ENCODE measurements at regions not wholly inside any gene's neighbourhood (a gene's known extent, or its start where the extent isn't known, plus 50 kb on each side); places are given as distances from the start of the nearest gene placed in this dataset.

DNA sequence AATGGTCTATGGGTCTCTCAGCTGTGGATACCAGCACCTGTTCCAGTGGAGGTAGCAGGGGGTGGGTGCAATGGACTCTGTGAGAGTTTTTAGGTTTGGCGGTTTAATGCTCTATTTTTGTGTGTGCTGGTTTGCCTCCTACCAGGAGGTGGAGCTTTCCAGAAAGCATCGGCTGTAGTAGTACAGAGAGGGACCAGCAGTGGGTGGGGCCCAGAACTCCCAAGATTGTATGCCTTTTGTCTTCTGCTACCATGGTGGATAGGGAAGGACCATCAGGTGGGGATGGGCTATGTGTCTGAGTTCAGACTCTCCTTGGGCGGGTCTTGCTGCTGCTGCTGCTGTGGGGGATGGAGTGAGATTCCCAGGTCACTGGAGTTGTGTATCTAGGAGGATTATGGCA, 557.2 kb upstream of the GRID2 start:
- TF ChIP-seq, protein P1, sequence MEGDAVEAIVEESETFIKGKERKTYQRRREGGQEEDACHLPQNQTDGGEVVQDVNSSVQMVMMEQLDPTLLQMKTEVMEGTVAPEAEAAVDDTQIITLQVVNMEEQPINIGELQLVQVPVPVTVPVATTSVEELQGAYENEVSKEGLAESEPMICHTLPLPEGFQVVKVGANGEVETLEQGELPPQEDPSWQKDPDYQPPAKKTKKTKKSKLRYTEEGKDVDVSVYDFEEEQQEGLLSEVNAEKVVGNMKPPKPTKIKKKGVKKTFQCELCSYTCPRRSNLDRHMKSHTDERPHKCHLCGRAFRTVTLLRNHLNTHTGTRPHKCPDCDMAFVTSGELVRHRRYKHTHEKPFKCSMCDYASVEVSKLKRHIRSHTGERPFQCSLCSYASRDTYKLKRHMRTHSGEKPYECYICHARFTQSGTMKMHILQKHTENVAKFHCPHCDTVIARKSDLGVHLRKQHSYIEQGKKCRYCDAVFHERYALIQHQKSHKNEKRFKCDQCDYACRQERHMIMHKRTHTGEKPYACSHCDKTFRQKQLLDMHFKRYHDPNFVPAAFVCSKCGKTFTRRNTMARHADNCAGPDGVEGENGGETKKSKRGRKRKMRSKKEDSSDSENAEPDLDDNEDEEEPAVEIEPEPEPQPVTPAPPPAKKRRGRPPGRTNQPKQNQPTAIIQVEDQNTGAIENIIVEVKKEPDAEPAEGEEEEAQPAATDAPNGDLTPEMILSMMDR (IDR thresholded peaks at IDR 0.05) = no peak
- no peak for TF ChIP-seq ZFX (IDR thresholded peaks at IDR 0.05; ENCODE audit: borderline replicate concordance)
- no peak overlapping the region for H3K27ac ChIP-seq

DNA sequence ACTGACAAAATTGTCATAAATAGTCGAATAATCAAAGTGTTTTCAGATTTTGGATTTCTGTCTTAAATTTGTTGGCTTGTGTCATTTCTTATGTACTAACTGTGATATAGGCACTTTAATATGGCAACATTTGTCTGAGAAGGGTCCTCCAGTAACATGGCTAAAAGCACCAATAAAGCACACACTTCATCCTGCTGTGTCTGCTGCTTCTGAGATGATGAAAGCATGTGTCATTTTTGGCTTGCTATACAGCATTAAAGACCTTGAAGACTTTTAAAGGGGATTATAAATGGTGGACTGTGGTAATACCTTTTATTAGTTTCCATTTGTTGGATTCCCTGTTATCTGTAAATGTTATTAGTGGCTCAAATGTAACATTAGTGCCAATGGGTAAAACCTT, 551.8 kb upstream of the GRID2 start:
- no peak overlapping the region for H3K27ac ChIP-seq
- TF ChIP-seq, protein P1 (IDR thresholded peaks at IDR 0.05) = no peak
- no peak for TF ChIP-seq ZFX (IDR thresholded peaks at IDR 0.05; ENCODE audit: borderline replicate concordance)

DNA sequence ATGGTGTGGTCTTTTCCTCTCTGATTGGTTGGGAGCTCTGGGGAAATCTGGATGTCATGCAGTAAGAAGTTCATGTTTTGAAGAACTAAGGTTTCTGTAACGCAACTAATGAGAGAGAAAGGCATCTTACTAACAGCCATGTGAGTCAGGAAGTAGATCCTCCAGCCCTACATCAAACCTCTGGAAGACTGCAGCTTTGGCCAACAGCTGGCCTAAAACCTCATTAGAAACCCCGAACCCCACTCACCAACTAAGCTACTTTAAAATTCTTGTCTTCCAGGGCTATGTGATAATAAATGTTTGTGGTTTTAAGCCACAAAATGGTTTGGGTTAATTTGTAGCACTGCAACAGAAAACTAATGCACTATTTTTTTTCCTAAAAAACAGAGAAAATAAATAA, 549.0 kb upstream of the GRID2 start:
- TF ChIP-seq, protein P1 (IDR thresholded peaks at IDR 0.05) = no peak

DNA sequence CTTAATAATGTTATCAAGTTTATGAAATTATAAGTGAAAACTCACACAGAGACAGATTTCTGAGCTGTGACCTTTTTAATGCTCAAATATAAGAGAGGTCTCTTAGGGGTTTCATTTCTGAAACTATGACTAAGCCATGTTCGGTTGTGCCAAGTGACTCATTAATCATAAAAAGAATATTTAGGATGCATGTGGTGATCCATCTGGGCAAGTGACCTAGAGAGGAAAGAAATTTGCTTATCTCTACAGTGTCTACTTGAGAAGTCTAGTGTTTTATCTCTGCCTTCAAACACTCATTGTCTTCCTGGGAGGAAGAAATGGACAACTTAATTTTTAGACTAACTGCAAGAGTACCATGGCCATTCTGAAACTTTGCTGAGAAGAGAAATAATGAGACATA, 545.3 kb upstream of the GRID2 start:
- no peak overlapping the region for H3K27ac ChIP-seq
- TF ChIP-seq, protein P1 (IDR thresholded peaks at IDR 0.05) = no peak
- TF ChIP-seq ZFX (IDR thresholded peaks at IDR 0.05; ENCODE audit: borderline replicate concordance) = no peak

More for the DNA sequence above, 549.0 kb upstream of the GRID2 start:
- no peak overlapping the region for H3K27ac ChIP-seq

DNA sequence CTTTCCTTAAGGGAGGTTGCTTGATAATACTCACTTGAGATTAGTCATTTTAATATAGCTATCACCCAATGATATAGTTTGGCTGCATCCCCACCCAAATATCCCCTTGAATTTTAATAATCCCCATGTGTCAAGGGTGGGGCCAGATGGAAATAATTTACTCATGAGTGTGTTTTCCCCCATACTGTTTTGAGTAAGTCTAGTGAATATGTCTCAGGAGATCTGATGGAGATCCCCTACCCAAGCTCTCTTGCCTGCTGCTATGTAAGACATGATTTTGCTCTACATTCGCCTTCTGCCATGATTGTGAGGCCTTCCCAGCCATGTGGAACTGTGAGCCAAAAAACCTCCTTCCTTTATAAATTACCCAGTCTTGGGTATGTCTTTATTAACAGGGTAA, 539.7 kb upstream of the GRID2 start:
- no peak for TF ChIP-seq ZFX (IDR thresholded peaks at IDR 0.05; ENCODE audit: borderline replicate concordance)
- TF ChIP-seq, protein P1 (IDR thresholded peaks at IDR 0.05) = no peak
- no peak overlapping the region for H3K27ac ChIP-seq

DNA sequence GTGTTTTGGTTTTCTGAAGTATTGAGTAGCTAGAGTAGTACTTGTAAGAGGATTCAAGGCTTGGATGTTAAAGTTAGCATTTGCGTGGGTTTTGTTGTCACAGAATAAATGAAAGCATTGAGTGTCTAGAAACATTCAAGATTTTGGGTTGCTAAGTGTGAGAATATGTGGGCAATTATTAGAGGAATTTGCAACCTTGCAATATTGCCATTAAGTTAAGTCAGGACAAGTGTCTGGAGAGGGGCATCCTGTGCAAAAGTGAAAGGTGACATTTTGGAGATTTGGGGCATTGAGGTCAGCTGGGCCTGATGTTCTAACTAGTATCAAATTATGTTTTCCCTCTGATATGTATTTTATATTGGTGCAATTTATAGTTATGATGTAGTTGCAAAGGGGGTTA, 533.9 kb upstream of the GRID2 start:
- H3K27ac ChIP-seq = no peak overlapping the region
- no peak for TF ChIP-seq ZFX (IDR thresholded peaks at IDR 0.05; ENCODE audit: borderline replicate concordance)
- TF ChIP-seq, protein P1 (IDR thresholded peaks at IDR 0.05) = no peak

DNA sequence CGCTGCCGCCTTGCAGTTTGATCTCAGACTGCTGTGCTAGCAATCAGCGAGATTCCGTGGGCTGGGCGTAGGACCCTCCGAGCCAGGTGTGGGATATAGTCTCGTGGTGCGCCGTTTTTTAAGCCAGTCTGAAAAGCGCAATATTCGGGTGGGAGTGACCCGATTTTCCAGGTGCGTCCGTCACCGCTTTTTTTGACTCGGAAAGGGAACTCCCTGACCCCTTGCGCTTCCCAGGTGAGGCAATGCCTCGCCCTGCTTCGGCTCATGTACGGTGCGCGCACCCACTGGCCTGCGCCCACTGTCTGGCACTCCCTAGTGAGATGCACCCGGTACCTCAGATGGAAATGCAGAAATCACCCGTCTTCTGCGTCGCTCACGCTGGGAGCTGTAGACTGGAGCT, 512.1 kb upstream of the GRID2 start:
- peak overlapping the region; percentile 71 for H3K27ac ChIP-seq

DNA sequence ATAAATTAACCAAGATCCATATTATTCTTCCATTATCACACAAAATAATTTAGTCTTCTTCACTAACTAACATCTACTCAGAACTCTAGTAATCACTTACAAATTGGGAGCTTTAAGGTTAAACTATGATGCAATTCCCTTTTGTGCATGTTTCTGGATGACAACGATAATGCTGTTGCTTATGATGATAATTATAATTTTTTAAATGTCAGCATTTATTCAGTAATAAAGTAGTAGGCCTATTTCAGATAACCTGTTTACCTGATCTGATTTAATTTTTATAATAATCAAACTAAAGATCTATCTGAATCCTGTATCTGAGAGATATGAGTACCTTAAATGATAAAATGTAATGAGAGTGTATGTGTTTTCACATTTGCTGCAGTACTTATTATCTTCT, 507.8 kb upstream of the GRID2 start:
- no peak overlapping the region for H3K27ac ChIP-seq
- TF ChIP-seq, protein P1 (IDR thresholded peaks at IDR 0.05) = no peak
- TF ChIP-seq ZFX (IDR thresholded peaks at IDR 0.05; ENCODE audit: borderline replicate concordance) = no peak

Data from 22Rv1 (cell line).